GM23248 (cell line): ENCODE measurements at regions not wholly inside any gene's neighbourhood (a gene's known extent, or its start where the extent isn't known, plus 50 kb on each side); places are given as distances from the start of the nearest gene placed in this dataset.

Experiments
- DNase-seq: peaks from one replicate; pipeline ENCODE4 v3.0.0-alpha.2; 2015
- H2AFZ ChIP-seq: fragments of 200-600 bp; sonication (generic); 2 replicates; pipeline ENCODE4 v1.6.1; 2016; ENCODE audit warnings: antibody characterized with exemption
- H3F3A ChIP-seq: fragments of 200-600 bp; sonication (generic); 2 replicates; pipeline ENCODE4 v1.6.1; 2016; ENCODE audit warnings: mild to moderate bottlenecking, antibody characterized with exemption, mixed run types; ENCODE audit not compliant: insufficient read depth
- H3K27ac ChIP-seq: fragments of 200-600 bp; sonication (generic); 2 replicates; pipeline ENCODE4 v1.5.1; 2016; ENCODE audit warnings: mild to moderate bottlenecking
- H3K27me3 ChIP-seq: fragments of 200-600 bp; sonication (generic); replicated peaks from 2 replicates; pipeline ENCODE4 v1.6.1; 2016; ENCODE audit warnings: mild to moderate bottlenecking; ENCODE audit not compliant: insufficient read depth
- H3K36me3 ChIP-seq: fragments of 200-600 bp; sonication (generic); 2 replicates; pipeline ENCODE4 v1.6.1; 2016; ENCODE audit warnings: low read depth, mild to moderate bottlenecking
- H3K4me1 ChIP-seq: fragments of 200-600 bp; sonication (generic); 2 replicates; pipeline ENCODE4 v1.6.1; 2016; ENCODE audit warnings: mild to moderate bottlenecking; ENCODE audit not compliant: insufficient read depth
- H3K4me2 ChIP-seq: fragments of 200-600 bp; sonication (generic); one replicate; pipeline ENCODE4 v1.6.1; 2016; ENCODE audit warnings: mild to moderate bottlenecking; ENCODE audit not compliant: unreplicated experiment
- H3K4me3 ChIP-seq: fragments of 200-600 bp; sonication (generic); 2 replicates; pipeline ENCODE4 v1.5.1; 2016; ENCODE audit warnings: mild to moderate bottlenecking
- H3K79me2 ChIP-seq: fragments of 200-600 bp; sonication (generic); 2 replicates; pipeline ENCODE4 v1.6.1; 2016; ENCODE audit warnings: mild to moderate bottlenecking; ENCODE audit not compliant: insufficient read depth
- H3K9ac ChIP-seq: fragments of 200-600 bp; sonication (generic); 2 replicates; pipeline ENCODE4 v1.6.1; 2016; ENCODE audit warnings: mild to moderate bottlenecking
- H3K9me2 ChIP-seq: fragments of 200-600 bp; sonication (generic); 2 replicates; pipeline ENCODE4 v1.6.1; 2016; ENCODE audit warnings: mixed run types, mild to moderate bottlenecking, moderate library complexity; ENCODE audit not compliant: insufficient read depth
- H3K9me3 ChIP-seq: fragments of 200-600 bp; sonication (generic); one replicate; pipeline ENCODE4 v1.6.1; 2017; ENCODE audit warnings: low read depth
- H4K20me1 ChIP-seq: fragments of 200-600 bp; sonication (generic); 2 replicates; pipeline ENCODE4 v1.6.0; 2016; ENCODE audit not compliant: insufficient read depth
- EZH2 ChIP-seq: fragments of 200-600 bp; sonication (generic); IDR thresholded peaks from 2 replicates; pipeline ENCODE4 v1.6.1; 2018; ENCODE audit warnings: antibody characterized with exemption, mild to moderate bottlenecking; ENCODE audit not compliant: insufficient read depth, poor library complexity, severe bottlenecking
- EZH2phosphoT487 ChIP-seq: fragments of 200-600 bp; sonication (generic); IDR thresholded peaks from 2 replicates; pipeline ENCODE4 v1.6.1; 2018; ENCODE audit warnings: antibody characterized with exemption, moderate library complexity, mild to moderate bottlenecking, low read depth; ENCODE audit not compliant: insufficient read depth
- WGBS, 2 experiments: methylation state at CpG; one replicate each; pipeline ENCODE4 v1.1.6; 2015 to 2017; ENCODE audit warnings: low lambda C conversion rate in 2 of 2, low coverage in 1 of 2; ENCODE audit errors: missing lambda C conversion rate in 2 of 2; 5-methylcytosine and 5-hydroxymethylcytosine counted together
- in situ Hi-C: fragments of 300-500 bp; cut with MboI; formaldehyde crosslinking; loops from 2 replicates; pipeline ENCODE4 v1.15.0; 2020

GRCh38 chr1:182003953-182004586, 57.4 kb downstream of the ZNF648 start:
- no peak overlapping the region for H3K4me3 ChIP-seq
- no peaks in the 10 kb centered on the region for H3K9me2 ChIP-seq
- TF ChIP-seq EZH2 (no peak), EZH2phosphoT487 (no peak)
- no peaks in the 10 kb centered on the region for H4K20me1 ChIP-seq
- H3K79me2 ChIP-seq: no peaks in the 10 kb centered on the region
- no peak overlapping the region for H3K4me2 ChIP-seq
- in situ Hi-C loops: no loop called here
- no peaks in the 10 kb centered on the region for H3K4me1 ChIP-seq
- H3K9ac ChIP-seq: no peak overlapping the region
- no peaks in the 10 kb centered on the region for H3K27me3 ChIP-seq
- H3K9me3 ChIP-seq: no peaks in the 10 kb centered on the region
- H3K36me3 ChIP-seq: no peaks in the 10 kb centered on the region
- 59 to 66% methylated on average over 10 to 12 of the region's 12 CpGs for WGBS, 2 experiments
- H2AFZ ChIP-seq: no peak overlapping the region
- no peak for DNase-seq
- H3F3A ChIP-seq: no peaks in the 10 kb centered on the region
- H3K27ac ChIP-seq: no peak overlapping the region

- TF ChIP-seq EZH2phosphoT487: no peak
- TF ChIP-seq EZH2: no peak
- no peak overlapping the region for H3K4me3 ChIP-seq
- H3K4me1 ChIP-seq: no peaks in the 10 kb centered on the region
- H3K36me3 ChIP-seq: no peaks in the 10 kb centered on the region
- H3F3A ChIP-seq: no peaks in the 10 kb centered on the region
- no peak overlapping the region for H3K4me2 ChIP-seq
- no peak overlapping the region for H3K27ac ChIP-seq
- no peaks in the 10 kb centered on the region for H3K27me3 ChIP-seq
- no peaks in the 10 kb centered on the region for H3K9me2 ChIP-seq
- WGBS, 2 experiments: 6 to 8% methylated on average over 10 of the region's 10 CpGs
- DNase-seq: no peak
- no peaks in the 10 kb centered on the region for H3K9me3 ChIP-seq
- no peak overlapping the region for H3K9ac ChIP-seq
- in situ Hi-C loops: no loop called here
- no peak overlapping the region for H2AFZ ChIP-seq
- H3K79me2 ChIP-seq: no peaks in the 10 kb centered on the region
- H4K20me1 ChIP-seq: no peaks in the 10 kb centered on the region
Observed at GRCh38 chr1:182003025-182003725, 58.3 kb downstream of the ZNF648 start.

- Histone ChIP-seq H3K4me1 (no peaks in the 10 kb centered on the region), H3K9ac (no peak overlapping the region), H3K36me3 (no peaks in the 10 kb centered on the region), H3K4me2 (no peak overlapping the region), H3K4me3 (no peak overlapping the region), H4K20me1 (no peaks in the 10 kb centered on the region), H3K27ac (no peak overlapping the region), H2AFZ (no peak overlapping the region), H3K9me2 (no peaks in the 10 kb centered on the region), H3K27me3 (no peaks in the 10 kb centered on the region), H3F3A (no peaks in the 10 kb centered on the region), H3K79me2 (no peaks in the 10 kb centered on the region), H3K9me3 (no peaks in the 10 kb centered on the region)
- TF ChIP-seq EZH2phosphoT487 (no peak), EZH2 (no peak)
- in situ Hi-C loops: no loop called here
- no peak for DNase-seq
- 24 to 29% methylated on average over 10 of the region's 10 CpGs for WGBS, 2 experiments
Observed at GRCh38 chr1:182002570-182002969, 58.9 kb downstream of the ZNF648 start.

- Histone ChIP-seq H3K4me3 (no peak overlapping the region), H3K79me2 (no peaks in the 10 kb centered on the region), H3K4me2 (no peak overlapping the region), H3K36me3 (no peaks in the 10 kb centered on the region), H3K9me3 (no peaks in the 10 kb centered on the region), H3K9ac (no peak overlapping the region), H3K27ac (no peak overlapping the region), H3K27me3 (no peaks in the 10 kb centered on the region), H3F3A (no peaks in the 10 kb centered on the region), H4K20me1 (no peaks in the 10 kb centered on the region), H2AFZ (no peak overlapping the region), H3K9me2 (no peaks in the 10 kb centered on the region), H3K4me1 (no peaks in the 10 kb centered on the region)
- in situ Hi-C loops: no loop called here
- no peak for TF ChIP-seq EZH2
- TF ChIP-seq EZH2phosphoT487: no peak
- 30 to 39% methylated on average over 4 of the region's 4 CpGs for WGBS, 2 experiments
- DNase-seq: no peak
Observed at GRCh38 chr1:181998858-181999257, 62.7 kb downstream of the ZNF648 start.
